ENCODE measurements at regions not wholly inside any gene's neighbourhood (a gene's known extent, or its start where the extent isn't known, plus 50 kb on each side); places are given as distances from the start of the nearest gene placed in this dataset.

- FAIRE-seq = no peak
Observed at GRCh38 chr10:42933448-42934340, 143.2 kb upstream of the RET start.

DNA sequence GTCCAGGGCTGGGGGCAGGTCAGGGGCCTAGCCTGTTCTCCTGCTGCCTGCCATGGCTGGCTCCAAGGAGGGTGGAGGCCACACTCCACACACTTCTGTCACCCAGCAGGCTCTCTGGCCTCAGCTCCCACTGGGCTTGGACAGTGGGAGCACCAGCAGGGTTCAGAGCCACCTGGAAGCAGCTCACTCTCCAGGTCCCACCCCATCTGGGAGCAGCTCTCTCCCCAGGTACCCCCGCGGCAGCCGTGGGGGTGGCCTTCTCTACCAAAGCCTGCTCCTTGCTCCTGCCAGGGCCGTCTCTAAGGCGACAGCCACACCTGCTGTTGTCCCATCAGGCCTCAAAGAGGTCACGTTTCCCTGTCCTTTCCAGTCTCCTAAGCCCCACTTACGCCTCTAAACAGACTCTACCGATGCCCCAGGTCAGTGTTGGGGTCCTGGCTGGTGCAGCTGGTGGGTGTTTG lies 142.5 kb upstream of the RET start:
- FAIRE-seq = no peak

DNA sequence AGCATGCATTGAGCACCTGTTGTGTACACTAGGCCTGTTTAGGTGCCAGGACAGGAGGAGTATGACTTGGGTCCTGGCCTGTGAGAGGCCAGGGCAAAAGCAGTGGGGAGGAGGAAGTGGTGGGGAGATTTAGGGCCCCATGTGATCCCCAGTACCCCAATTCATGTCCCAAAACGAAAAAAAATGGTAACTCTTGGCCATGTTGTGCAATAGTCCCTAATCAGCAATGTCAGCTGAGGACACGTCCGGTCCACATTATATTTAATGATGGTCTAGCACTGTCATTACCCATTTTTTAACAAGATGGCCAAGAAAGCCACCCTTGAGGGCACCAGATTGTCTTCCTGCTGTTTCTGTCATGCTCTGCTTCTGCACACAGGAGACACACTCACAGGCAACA lies 142.0 kb upstream of the RET start:
- no peak for FAIRE-seq

GRCh38 chr10:42935466-42935865 lies 141.4 kb upstream of the RET start:
- no peak for FAIRE-seq

DNA sequence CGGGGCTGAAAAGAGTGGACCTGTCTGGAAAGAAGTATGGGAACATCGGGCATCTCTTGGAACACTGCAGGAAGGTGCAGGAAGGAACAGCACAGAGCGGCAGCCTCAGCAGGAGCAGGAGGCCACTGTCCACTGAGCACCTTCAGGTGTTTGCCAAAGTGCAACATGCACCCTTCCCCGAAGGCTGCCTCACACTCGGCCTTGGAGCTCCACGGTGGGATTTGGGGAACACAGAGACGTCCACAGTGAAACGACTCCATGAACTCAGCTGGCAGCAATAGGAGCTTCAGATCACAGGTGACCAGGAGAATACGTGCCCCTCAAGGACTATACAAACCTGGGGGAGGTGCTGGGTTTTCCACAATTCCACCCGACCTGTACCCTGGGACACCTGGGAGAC lies 140.3 kb upstream of the RET start:
- FAIRE-seq = no peak

- FAIRE-seq = no peak
Observed at GRCh38 chr10:42937048-42937447, 139.8 kb upstream of the RET start.

DNA sequence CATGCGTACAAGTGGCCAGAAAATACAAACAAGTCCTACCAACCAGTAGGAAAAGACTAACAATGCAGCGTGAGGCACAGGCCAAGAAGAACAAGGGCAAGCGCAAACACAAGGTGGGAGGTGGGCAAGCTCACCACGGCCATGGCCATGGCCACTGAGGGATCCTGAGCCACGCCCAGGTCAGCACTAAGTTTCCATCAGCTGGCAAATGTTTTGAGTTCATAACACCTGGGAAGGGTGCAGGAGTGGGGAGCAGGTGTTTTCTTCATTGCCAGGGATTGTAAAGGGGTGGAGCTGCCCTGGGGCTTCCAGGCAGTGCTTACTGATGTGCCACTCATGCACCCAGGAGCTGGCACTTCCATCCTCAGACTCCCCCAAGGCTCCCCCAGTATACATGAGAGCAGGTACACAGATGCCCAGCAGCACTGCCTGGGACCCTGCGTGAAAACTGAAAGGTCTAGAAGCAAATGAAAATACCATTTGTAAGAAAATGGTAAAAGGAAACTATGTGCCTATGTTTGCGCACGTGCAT lies 139.2 kb upstream of the RET start:
- FAIRE-seq = no peak

DNA sequence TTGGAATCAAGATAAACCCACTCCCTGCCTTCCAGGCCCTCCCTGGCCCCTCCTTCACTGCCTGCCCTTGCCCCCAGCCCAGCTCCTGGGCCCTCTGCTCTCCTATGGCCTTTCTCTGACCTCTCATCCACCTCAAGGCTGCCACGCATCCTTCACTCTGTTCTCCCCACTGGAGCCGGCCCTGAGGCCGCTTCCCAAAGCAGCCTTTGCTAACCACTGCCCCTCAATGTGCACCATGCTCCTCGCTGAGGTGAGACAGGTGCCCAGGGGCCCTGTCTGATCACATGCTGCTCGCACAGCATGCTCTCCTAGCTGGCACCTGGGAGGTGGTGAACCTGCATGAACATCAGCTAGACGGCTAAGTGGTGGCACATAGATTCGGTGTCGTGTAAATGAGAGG lies 138.5 kb upstream of the RET start:
- FAIRE-seq = no peak

DNA sequence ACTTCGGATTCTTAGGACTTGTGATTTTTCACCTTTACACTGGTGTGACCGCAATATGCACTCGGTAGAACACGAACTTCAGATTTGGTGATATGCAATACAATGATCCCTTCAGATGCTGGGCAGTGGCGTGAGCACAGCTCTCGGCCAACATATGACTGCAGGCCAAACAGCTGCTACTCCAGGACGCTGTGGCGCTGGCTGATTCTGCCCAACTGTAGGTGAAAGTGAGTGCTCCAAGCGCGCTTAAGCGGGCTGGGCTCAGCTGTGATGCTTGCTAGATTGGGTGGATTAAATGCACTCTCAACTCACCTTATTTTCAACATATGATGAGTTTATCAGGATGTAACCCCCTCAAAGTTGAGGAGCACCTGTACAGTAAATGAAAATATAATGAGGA lies 137.6 kb upstream of the RET start:
- FAIRE-seq = no peak

DNA sequence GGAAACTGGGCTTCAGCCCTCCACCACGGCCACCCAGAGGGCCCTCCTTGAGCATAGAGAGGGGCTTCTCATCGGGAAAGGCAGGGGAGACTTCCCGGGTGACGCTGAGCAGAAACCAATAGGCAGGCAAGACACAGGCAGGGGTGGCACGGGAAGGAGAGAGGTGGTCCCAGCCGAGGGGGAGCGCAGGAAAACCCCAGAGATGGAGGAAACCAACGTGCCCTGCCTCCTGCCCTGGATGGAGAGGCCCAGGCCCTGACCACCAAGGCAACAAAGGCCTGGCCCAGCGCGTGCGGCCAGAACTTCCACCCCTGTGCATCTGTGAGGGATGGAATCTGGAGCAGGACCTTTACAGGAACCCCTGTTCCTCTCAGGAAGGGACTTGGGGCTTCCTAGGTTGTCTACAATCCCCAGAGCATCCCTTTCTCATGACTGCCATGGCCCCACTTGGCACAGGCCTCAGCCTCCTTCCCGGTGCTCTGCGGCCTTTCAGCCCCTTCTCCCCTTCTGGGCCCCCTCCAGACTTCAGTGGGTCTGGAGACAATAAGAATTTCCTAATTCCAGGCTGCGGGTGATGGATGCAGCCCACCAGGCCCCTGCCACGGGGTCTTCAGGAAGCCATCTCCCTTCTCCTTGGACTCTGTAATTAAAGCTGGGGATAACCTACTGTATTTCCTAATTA lies 137.0 kb upstream of the RET start:
- FAIRE-seq = no peak

- no peak for FAIRE-seq
Observed at GRCh38 chr10:42940487-42941294, 136.2 kb upstream of the RET start.

- FAIRE-seq = no peak
Observed at GRCh38 chr10:42941295-42941644, 135.6 kb upstream of the RET start.

GRCh38 chr10:42941790-42942189 lies 135.1 kb upstream of the RET start:
- no peak for FAIRE-seq

GRCh38 chr10:42942279-42942950 lies 134.5 kb upstream of the RET start:
- no peak for FAIRE-seq

DNA sequence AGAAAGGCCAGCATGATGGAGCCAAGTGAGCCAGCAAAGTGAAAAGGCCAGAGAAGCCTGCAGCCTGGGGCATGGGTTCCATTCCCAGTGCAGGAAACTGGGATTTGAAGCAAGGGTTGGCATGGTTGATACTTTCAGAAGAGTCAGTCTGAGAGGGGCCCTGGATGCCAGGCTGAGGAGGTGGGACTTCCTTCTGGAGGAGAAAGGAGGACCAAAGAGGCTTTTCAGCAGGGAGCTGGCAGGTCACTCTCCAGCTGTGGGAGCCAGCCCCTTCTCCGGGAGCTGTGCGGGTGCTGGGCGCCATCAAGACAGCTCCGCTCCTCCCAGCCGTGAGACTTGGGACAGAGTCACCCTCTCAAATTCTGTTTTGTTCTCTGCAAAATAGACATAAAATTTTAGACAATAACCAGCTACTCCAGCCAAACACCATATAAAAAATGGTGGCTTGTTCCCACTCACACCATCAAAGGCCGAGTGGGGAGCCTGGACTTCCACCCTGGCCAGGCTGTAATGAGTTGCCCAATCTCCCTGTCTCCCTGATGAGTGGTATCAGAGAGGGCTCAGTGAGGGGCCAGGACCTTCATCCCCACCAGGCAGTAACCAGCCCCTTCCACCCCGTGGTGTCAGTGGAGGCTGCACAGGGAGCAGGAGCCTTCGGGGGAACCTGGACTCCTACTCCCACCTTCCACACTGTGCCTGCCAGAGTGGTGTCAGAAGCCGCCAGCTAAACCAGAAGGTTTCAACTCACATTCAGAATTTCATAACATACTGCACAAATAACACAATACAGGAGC lies 133.6 kb upstream of the RET start:
- FAIRE-seq = no peak

GRCh38 chr10:42948040-42948439 lies 128.8 kb upstream of the RET start:
- FAIRE-seq = no peak

GRCh38 chr10:42949287-42949686 lies 127.6 kb upstream of the RET start:
- FAIRE-seq = no peak

GRCh38 chr10:42950606-42951485 lies 126.0 kb upstream of the RET start:
- FAIRE-seq = no peak

- no peak for FAIRE-seq
Observed at GRCh38 chr10:42951486-42952251, 125.2 kb upstream of the RET start.

DNA sequence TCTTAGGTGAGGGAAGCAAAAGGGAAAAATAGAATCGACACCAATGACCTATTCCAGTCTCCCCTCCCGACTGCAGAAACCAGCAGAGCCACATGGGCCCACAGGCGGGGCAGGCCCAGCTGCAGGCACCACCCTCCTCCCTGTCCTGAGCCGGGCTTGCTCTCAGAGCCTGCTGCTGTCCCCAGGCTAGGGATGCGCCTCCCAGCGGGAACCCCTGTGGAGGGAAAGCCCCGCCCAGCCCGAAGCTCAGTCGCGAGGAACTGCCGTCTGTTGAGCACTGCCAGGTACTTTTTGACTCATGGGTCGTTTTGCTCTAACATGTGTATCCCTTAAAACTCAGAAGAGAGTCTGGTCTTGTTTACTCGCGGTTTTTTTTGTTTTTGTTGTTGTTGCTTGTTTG lies 124.5 kb upstream of the RET start:
- FAIRE-seq = no peak

Data from G401.6 (cell line).